Activated CD8-positive, alpha-beta T cell treated with anti-CD3 and anti-CD28 coated beads for 36 hours (primary cell): ENCODE measurements at regions not wholly inside any gene's neighbourhood (a gene's known extent, or its start where the extent isn't known, plus 50 kb on each side); places are given as distances from the start of the nearest gene placed in this dataset.

Experiments
- ATAC-seq: fragments of 200-7000 bp; cut with Tn5 transposase; one replicate; pipeline ENCODE4 v1.10.0; 2021; ENCODE audit warnings: mild to moderate bottlenecking, moderate library complexity
- CTCF ChIA-PET: fragments of 350-600 bp; sonication (Branson Sonifier 250); formaldehyde crosslinking; loops from one replicate; lab custom pipeline; 2021; ENCODE audit warnings: antibody characterized with exemption; lab: Charles Lee
- POLR2A ChIA-PET: fragments of 350-600 bp; sonication (Branson Sonifier 250); formaldehyde crosslinking; loops from one replicate; lab custom pipeline; 2021; ENCODE audit warnings: antibody characterized with exemption; lab: Charles Lee
- DNase-seq: peaks from one replicate; pipeline ENCODE4 v3.0.0-alpha.2; 2020
- H3K27ac Mint-ChIP-seq: one replicate; pipeline ENCODE4 v1.8.0; 2021; ENCODE audit warnings: mild to moderate bottlenecking, mixed read lengths
- H3K27me3 Mint-ChIP-seq: one replicate; pipeline ENCODE4 v1.8.0; 2021; ENCODE audit warnings: mixed read lengths
- H3K36me3 Mint-ChIP-seq: one replicate; pipeline ENCODE4 v1.8.0; 2021; ENCODE audit warnings: low read depth, mixed read lengths
- H3K4me1 Mint-ChIP-seq: one replicate; pipeline ENCODE4 v1.8.0; 2021; ENCODE audit warnings: low read depth, mixed read lengths
- H3K4me3 Mint-ChIP-seq: one replicate; pipeline ENCODE4 v1.8.0; 2021; ENCODE audit warnings: mild to moderate bottlenecking, moderate library complexity, mixed read lengths
- H3K9me3 Mint-ChIP-seq: one replicate; pipeline ENCODE4 v1.8.0; 2021; ENCODE audit warnings: mixed read lengths
- intact Hi-C: fragments of 100-400 bp; cut with micrococcal nuclease; formaldehyde crosslinking; loops from one replicate; pipeline ENCODE4 v1.10.0; 2022
- TF ChIP-seq, protein P1 (sequence below): fragments of 200-600 bp; IDR thresholded peaks from one replicate; pipeline ENCODE4 v1.8.0; 2022; ENCODE audit warnings: antibody characterized with exemption, mild to moderate bottlenecking

DNA sequence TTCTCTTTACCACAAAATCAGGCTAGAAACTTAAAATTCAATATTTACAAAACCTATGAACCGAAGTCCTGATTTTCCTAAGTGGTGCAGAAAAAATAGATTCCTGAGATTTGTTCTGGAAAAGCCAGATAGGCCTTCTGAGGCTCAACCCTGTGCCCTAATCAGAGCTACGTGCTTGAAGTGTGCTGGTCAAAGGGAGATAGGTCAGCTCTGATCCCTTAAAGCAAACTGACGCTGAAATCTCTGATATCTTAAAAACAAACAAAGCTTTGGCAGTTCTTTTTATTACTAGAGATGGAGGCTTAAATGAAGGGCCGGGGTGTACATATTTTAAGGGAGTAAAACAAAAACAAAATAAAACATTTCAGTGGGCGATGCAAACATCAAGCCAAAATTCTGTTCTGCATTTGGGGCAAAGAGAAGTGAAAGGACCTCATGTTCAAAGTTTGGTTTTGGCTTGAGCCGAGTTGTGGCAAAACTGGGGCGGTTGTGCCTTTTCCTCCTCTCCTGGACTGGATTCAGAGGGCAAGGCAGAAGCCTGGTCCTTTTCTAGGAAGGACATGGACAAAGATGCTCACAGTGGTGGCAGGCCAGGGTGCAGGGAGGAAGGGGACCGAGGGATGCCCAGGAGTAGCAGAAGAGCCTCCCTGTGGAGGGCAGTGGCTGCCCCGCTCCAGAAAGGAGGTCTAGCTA, 295.0 kb downstream of the CDCA7 start:
- Mint-ChIP-seq H3K27me3 (peaks cover 3% of the 10 kb centered on the region), H3K4me3 (no peak overlapping the region), H3K4me1 (no peaks in the 10 kb centered on the region), H3K27ac (no peak overlapping the region), H3K9me3 (no peaks in the 10 kb centered on the region), H3K36me3 (no peaks in the 10 kb centered on the region)
- DNase-seq (no peak), ATAC-seq (no peak)
- TF ChIP-seq, protein P1, sequence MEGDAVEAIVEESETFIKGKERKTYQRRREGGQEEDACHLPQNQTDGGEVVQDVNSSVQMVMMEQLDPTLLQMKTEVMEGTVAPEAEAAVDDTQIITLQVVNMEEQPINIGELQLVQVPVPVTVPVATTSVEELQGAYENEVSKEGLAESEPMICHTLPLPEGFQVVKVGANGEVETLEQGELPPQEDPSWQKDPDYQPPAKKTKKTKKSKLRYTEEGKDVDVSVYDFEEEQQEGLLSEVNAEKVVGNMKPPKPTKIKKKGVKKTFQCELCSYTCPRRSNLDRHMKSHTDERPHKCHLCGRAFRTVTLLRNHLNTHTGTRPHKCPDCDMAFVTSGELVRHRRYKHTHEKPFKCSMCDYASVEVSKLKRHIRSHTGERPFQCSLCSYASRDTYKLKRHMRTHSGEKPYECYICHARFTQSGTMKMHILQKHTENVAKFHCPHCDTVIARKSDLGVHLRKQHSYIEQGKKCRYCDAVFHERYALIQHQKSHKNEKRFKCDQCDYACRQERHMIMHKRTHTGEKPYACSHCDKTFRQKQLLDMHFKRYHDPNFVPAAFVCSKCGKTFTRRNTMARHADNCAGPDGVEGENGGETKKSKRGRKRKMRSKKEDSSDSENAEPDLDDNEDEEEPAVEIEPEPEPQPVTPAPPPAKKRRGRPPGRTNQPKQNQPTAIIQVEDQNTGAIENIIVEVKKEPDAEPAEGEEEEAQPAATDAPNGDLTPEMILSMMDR = no peak
- intact Hi-C loops = no loop called here
- POLR2A ChIA-PET = no interaction called here
- CTCF ChIA-PET = no interaction called here

DNA sequence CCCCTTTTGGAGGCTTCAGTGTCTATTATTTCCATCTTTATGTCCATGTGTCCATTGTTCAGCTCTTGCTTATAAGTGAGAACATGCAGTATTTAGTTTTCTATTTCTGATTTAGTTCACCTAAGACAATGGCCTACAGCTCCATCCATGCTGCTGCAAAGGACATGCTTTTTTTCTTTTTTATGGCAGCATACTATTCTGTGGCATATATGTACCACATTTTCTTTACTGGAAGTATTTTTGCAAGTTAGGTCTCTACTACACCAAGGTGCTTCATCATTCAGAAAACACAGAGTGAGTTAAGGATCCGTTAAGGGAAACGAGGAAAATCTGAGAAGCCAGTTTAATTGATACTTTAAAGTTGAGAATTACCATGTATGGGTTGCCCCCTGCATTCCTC, 297.2 kb downstream of the CDCA7 start:
- Mint-ChIP-seq H3K27ac (no peak overlapping the region), H3K4me1 (no peaks in the 10 kb centered on the region), H3K9me3 (no peaks in the 10 kb centered on the region), H3K27me3 (peaks cover 6% of the 10 kb centered on the region), H3K36me3 (no peaks in the 10 kb centered on the region), H3K4me3 (no peak overlapping the region)
- TF ChIP-seq, protein P1 = no peak
- ATAC-seq (no peak), DNase-seq (no peak)
- intact Hi-C loops = no loop called here
- ChIA-PET POLR2A (no interaction called here), CTCF (interaction anchor here (0.9 kb wide), 1 partner anchor 251 kb away, joined by 3 read pairs; no protein-coding TSS in a partner anchor)

DNA sequence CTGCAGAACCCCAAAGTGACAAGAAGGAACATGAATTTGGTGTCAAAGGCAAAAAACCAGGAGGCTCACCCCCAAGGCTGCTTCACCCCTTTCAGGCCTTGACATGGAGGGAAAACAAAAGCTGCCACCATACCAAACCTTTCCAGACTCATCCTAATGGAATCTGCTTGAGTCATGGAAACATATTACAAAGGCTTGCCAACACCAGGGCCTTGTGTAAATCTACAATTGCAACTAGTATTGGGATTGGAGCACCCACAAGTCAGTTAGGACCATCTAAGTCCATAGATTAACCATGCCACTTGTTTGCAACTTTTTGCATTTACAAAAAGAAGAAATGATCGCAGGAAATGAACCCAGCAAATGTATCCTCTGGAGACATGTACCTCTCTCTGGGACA, 297.6 kb downstream of the CDCA7 start:
- CTCF ChIA-PET = no interaction called here
- POLR2A ChIA-PET = no interaction called here
- no peak overlapping the region for H3K4me3 Mint-ChIP-seq
- no peaks in the 10 kb centered on the region for H3K9me3 Mint-ChIP-seq
- intact Hi-C loops = no loop called here
- ATAC-seq (no peak), DNase-seq (no peak)
- peaks cover 6% of the 10 kb centered on the region for H3K27me3 Mint-ChIP-seq
- TF ChIP-seq, protein P1 = no peak
- H3K27ac Mint-ChIP-seq = no peak overlapping the region
- no peaks in the 10 kb centered on the region for H3K36me3 Mint-ChIP-seq
- H3K4me1 Mint-ChIP-seq = no peaks in the 10 kb centered on the region

DNA sequence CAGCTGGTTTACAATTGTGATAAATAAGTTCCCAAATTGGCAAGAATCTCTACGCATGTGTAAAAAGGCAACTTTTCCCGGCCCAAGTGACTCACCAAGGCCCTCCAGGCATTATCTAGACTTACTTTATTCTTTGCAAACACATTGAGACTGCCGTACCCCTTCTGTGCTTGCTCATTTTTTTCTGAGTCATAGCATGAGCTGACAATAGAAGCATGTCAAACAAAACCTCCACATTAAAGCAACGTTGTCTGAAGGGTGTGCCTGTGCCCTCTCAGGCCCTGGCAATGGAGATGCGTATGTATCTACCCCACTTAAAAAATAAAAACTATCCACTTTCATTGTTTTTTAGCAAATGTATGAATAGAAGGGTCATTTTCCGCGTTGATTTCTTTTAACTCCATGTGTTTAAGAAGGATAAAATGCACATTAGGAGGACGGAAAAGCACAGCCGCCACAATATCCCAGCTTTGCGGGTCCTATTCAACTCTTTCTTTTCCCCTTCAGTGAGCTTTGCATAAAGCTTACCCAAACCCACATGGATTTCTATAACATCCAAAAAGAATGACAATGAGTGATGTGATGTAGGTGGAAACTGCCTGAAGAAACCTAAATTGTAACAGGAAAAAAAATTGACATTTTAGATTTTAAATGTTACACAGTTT, 298.2 kb downstream of the CDCA7 start:
- no peaks in the 10 kb centered on the region for H3K4me1 Mint-ChIP-seq
- intact Hi-C loops = no loop called here
- POLR2A ChIA-PET = no interaction called here
- TF ChIP-seq, protein P1 = no peak
- no peaks in the 10 kb centered on the region for H3K36me3 Mint-ChIP-seq
- CTCF ChIA-PET = no interaction called here
- H3K27me3 Mint-ChIP-seq = peaks cover 6% of the 10 kb centered on the region
- ATAC-seq = no peak
- no peak overlapping the region for H3K27ac Mint-ChIP-seq
- no peak overlapping the region for H3K4me3 Mint-ChIP-seq
- DNase-seq = no peak
- no peaks in the 10 kb centered on the region for H3K9me3 Mint-ChIP-seq

DNA sequence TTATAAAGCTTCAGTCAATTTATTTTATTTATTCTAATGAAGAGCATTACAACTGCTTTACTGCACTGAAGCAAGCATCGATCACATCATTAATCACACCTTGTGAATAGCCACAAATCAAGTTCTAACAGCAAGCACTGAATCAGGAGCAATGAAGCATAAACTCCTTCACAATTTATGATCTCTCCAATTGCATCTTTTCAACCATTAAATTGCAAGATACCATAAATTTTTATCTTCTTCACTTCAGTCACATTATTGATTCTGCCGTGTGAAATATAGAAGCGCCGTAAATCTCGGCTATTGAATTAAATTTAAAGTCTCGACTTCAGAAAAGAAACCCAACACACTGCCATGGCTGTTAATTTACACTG, 298.7 kb downstream of the CDCA7 start:
- peaks cover 6% of the 10 kb centered on the region for H3K27me3 Mint-ChIP-seq
- no peak overlapping the region for H3K4me3 Mint-ChIP-seq
- no peaks in the 10 kb centered on the region for H3K36me3 Mint-ChIP-seq
- ChIA-PET POLR2A (no interaction called here), CTCF (no interaction called here)
- no peaks in the 10 kb centered on the region for H3K4me1 Mint-ChIP-seq
- H3K9me3 Mint-ChIP-seq = no peaks in the 10 kb centered on the region
- intact Hi-C loops = no loop called here
- no peak for DNase-seq
- no peak for ATAC-seq
- H3K27ac Mint-ChIP-seq = no peak overlapping the region
- TF ChIP-seq, protein P1 = no peak
